ENCODE measurements at regions not wholly inside any gene's neighbourhood (a gene's known extent, or its start where the extent isn't known, plus 50 kb on each side); places are given as distances from the start of the nearest gene placed in this dataset.

GRCh38 chr5:72615061-72615460 lies 107.9 kb upstream of the ZNF366 start:
- no peak for DNase-seq
- no peak for TF ChIP-seq CTCF (IDR thresholded peaks at IDR 0.05)
- Mint-ChIP-seq H3K36me3 (ENCODE audit: low read depth) (no peaks in the 10 kb centered on the region), H3K27ac (no peak overlapping the region), H3K4me3 (no peak overlapping the region), H3K4me1 (ENCODE audit: low read depth) (peaks cover 63% of the 10 kb centered on the region), H3K9me3 (no peaks in the 10 kb centered on the region), H3K27me3 (ENCODE audit: insufficient read depth) (peaks cover 1% of the 10 kb centered on the region; the same call in 1 of the 2 replicates)

- no peak overlapping the region for H3K4me3 Mint-ChIP-seq
- H3K9me3 Mint-ChIP-seq: no peaks in the 10 kb centered on the region
- peaks cover 47% of the 10 kb centered on the region for H3K4me1 Mint-ChIP-seq (ENCODE audit: low read depth)
Observed at GRCh38 chr5:72613515-72613914, 106.3 kb upstream of the ZNF366 start.

GRCh38 chr5:72612810-72613209 lies 105.6 kb upstream of the ZNF366 start:
- Mint-ChIP-seq H3K27me3 (ENCODE audit: insufficient read depth) (no peaks in the 10 kb centered on the region), H3K9me3 (no peaks in the 10 kb centered on the region), H3K36me3 (ENCODE audit: low read depth) (no peaks in the 10 kb centered on the region), H3K27ac (peak overlapping the region; percentile 55), H3K4me3 (no peak overlapping the region), H3K4me1 (ENCODE audit: low read depth) (peaks cover 43% of the 10 kb centered on the region)
- DNase-seq: no peak
- no peak for TF ChIP-seq CTCF (IDR thresholded peaks at IDR 0.05)

More at GRCh38 chr5:72613515-72613914, 106.3 kb upstream of the ZNF366 start:
- H3K27me3 Mint-ChIP-seq (ENCODE audit: insufficient read depth): no peaks in the 10 kb centered on the region
- peak overlapping the region; percentile 3; the same call in 1 of the 2 replicates for H3K27ac Mint-ChIP-seq
- no peaks in the 10 kb centered on the region for H3K36me3 Mint-ChIP-seq (ENCODE audit: low read depth)
- no peak for TF ChIP-seq CTCF (IDR thresholded peaks at IDR 0.05)
- no peak for DNase-seq

GRCh38 chr5:72611118-72611730 lies 104.0 kb upstream of the ZNF366 start:
- Mint-ChIP-seq H3K4me3 (peak overlapping the region; percentile 71), H3K36me3 (ENCODE audit: low read depth) (no peaks in the 10 kb centered on the region), H3K4me1 (ENCODE audit: low read depth) (peaks cover 37% of the 10 kb centered on the region), H3K27me3 (ENCODE audit: insufficient read depth) (no peaks in the 10 kb centered on the region; the same call in 1 of the 2 replicates), H3K27ac (no peak overlapping the region), H3K9me3 (no peaks in the 10 kb centered on the region)
- peak; percentile 51 for DNase-seq
- TF ChIP-seq CTCF (IDR thresholded peaks at IDR 0.05): peak; percentile 94

GRCh38 chr5:72608926-72609325 lies 101.7 kb upstream of the ZNF366 start:
- no peak for TF ChIP-seq CTCF (IDR thresholded peaks at IDR 0.05)
- Mint-ChIP-seq H3K4me1 (ENCODE audit: low read depth) (peaks cover 37% of the 10 kb centered on the region), H3K27ac (no peak overlapping the region), H3K36me3 (ENCODE audit: low read depth) (no peaks in the 10 kb centered on the region), H3K9me3 (no peaks in the 10 kb centered on the region), H3K4me3 (no peak overlapping the region), H3K27me3 (ENCODE audit: insufficient read depth) (no peaks in the 10 kb centered on the region; the same call in 1 of the 2 replicates)
- DNase-seq: no peak
